ENCODE measurements at regions not wholly inside any gene's neighbourhood (a gene's known extent, or its start where the extent isn't known, plus 50 kb on each side); places are given as distances from the start of the nearest gene placed in this dataset.

DNA sequence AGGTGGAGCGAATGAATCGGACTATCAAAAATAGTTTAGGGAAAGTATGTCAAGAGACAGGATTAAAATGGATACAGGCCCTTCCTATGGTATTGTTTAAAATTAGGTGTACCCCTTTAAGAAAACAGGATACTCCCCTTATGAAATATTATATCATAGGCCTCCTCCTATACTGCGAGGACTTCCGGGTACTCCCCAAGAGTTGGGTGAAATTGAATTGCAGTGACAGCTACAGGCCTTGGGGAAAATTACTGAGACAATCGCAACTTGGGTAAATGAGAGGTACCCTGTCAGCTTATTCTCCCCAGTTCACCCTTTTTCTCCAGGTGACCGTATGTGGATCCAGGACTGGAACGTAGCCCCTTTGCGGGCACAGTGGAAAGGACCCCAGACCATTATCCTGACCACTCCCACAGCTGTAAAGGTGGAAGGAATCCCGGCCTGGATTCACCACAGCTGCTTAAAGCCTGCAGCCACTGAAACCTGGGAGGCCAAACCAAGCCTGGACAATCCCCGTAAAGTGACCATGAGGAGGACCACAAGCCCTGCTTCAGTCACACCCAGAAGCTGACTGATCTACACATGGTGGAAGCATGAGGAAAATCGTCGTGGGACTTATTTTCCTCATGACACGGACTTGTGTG, 1138.1 kb downstream of the ARAP2 start:
- Histone ChIP-seq H3K4me1 (no peaks in the 10 kb centered on the region), H3K36me3 (ENCODE audit: control insufficient read depth, insufficient read depth, low read length) (no peaks in the 10 kb centered on the region), H2AFZ (no peak overlapping the region), H3K9me3 (ENCODE audit: control insufficient read depth, low read length) (no peaks in the 10 kb centered on the region), H3K27ac (no peak overlapping the region), H3K27me3 (ENCODE audit: control insufficient read depth, insufficient read depth, low read length) (no peaks in the 10 kb centered on the region), H3K4me2 (ENCODE audit: low read length) (no peak overlapping the region), H3K4me3 (ENCODE audit: low read depth, low read length) (no peak overlapping the region), H3K79me2 (no peaks in the 10 kb centered on the region), H3K9ac (no peak overlapping the region)
- no peak for TF ChIP-seq CTCF (IDR thresholded peaks at IDR 0.05)

GRCh38 chr4:35124106-35124505, 1120.2 kb downstream of the ARAP2 start:
- Histone ChIP-seq H3K4me2 (ENCODE audit: low read length) (no peak overlapping the region), H3K27me3 (ENCODE audit: control insufficient read depth, insufficient read depth, low read length) (no peaks in the 10 kb centered on the region), H3K4me3 (ENCODE audit: low read depth, low read length) (no peak overlapping the region), H3K4me1 (no peaks in the 10 kb centered on the region), H3K79me2 (no peaks in the 10 kb centered on the region), H3K36me3 (ENCODE audit: control insufficient read depth, insufficient read depth, low read length) (no peaks in the 10 kb centered on the region), H3K9me3 (ENCODE audit: control insufficient read depth, low read length) (no peaks in the 10 kb centered on the region), H2AFZ (no peak overlapping the region), H3K27ac (no peak overlapping the region), H3K9ac (no peak overlapping the region)
- no peak for TF ChIP-seq CTCF (IDR thresholded peaks at IDR 0.05)

DNA sequence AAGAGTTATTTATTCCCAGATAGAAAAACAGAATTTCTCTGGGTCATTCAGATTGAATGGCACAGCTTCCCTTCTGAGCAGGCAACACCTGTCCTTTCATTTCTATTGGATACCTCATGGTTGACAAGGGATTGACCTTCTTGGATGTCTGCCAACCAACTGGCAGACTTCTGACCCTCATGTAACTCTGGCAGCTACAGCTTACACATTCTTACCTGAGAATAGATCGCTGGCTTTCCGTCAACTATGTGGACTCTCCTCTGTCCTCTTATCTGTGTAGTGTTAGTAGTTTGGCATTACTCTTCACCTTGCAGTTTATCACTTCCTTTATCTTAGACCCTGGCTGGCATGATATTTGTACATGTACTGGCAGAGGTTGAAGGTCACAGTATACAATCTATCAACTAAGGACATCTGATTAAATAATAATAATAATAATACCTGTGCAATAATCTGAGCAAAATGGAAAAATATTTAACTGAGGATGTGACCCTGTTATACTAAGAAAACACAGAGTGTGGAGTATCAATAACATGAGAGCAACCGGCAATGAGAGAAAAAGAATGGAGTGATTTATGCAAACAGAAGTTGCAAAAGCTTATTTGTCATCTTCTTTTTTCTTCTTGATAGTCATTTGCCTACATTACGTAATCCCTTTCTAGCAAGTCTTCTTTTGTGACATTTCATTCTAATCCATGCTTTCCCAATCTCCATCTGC, 1118.2 kb downstream of the ARAP2 start:
- H3K4me3 ChIP-seq (ENCODE audit: low read depth, low read length): no peak overlapping the region
- no peak overlapping the region for H2AFZ ChIP-seq
- H3K36me3 ChIP-seq (ENCODE audit: control insufficient read depth, insufficient read depth, low read length): no peaks in the 10 kb centered on the region
- H3K27me3 ChIP-seq (ENCODE audit: control insufficient read depth, insufficient read depth, low read length): no peaks in the 10 kb centered on the region
- no peak for TF ChIP-seq CTCF (IDR thresholded peaks at IDR 0.05)
- no peak overlapping the region for H3K4me2 ChIP-seq (ENCODE audit: low read length)
- H3K79me2 ChIP-seq: no peaks in the 10 kb centered on the region
- no peak overlapping the region for H3K9ac ChIP-seq
- H3K9me3 ChIP-seq (ENCODE audit: control insufficient read depth, low read length): no peaks in the 10 kb centered on the region
- H3K27ac ChIP-seq: no peak overlapping the region
- no peaks in the 10 kb centered on the region for H3K4me1 ChIP-seq

DNA sequence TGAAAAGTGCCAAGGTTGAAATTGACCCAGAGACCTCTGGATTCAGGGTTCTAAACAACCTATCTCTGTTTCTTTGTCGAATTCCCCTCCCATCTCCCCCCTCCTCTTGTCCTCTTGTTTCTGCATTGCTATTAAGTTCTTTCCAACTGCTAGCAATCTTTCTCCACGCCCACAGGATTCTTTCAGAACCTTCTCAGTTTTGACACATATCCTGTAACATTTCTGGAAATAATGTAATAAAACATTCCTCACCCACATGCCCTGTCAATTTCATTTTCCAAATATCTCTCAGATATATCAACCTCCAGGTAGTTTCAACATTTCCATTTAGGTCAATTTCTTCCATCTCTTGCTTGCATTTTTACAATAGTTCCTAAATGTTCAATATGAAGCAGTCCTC, 1105.9 kb downstream of the ARAP2 start:
- Histone ChIP-seq H3K4me2 (ENCODE audit: low read length) (no peak overlapping the region), H3K9ac (no peak overlapping the region), H3K9me3 (ENCODE audit: control insufficient read depth, low read length) (no peaks in the 10 kb centered on the region), H3K27me3 (ENCODE audit: control insufficient read depth, insufficient read depth, low read length) (no peaks in the 10 kb centered on the region), H3K27ac (no peak overlapping the region), H3K36me3 (ENCODE audit: control insufficient read depth, insufficient read depth, low read length) (no peaks in the 10 kb centered on the region), H3K4me1 (no peaks in the 10 kb centered on the region), H2AFZ (no peak overlapping the region), H3K79me2 (no peaks in the 10 kb centered on the region), H3K4me3 (ENCODE audit: low read depth, low read length) (no peak overlapping the region)
- TF ChIP-seq CTCF (IDR thresholded peaks at IDR 0.05): no peak

DNA sequence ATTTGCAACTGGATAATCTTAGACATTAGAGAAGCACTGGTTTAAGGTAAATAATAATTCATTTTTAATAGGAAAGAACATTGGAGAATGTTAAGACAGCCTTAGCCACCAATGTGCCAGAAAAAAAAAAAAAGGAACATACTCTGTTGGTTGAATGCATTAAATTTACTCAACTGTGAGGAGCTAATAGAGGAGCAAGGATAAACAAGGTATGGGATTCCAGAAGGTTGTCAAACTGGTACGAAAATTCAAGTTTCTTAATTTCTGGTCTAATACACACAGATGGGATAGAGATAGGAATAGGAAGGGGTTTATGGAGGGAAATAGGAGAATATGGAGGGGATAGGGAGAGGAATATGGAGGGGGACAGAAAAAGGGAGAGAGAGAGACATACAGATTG, 1096.6 kb downstream of the ARAP2 start:
- Histone ChIP-seq H3K4me3 (ENCODE audit: low read depth, low read length) (no peak overlapping the region), H3K9ac (no peak overlapping the region), H3K36me3 (ENCODE audit: control insufficient read depth, insufficient read depth, low read length) (no peaks in the 10 kb centered on the region), H3K27me3 (ENCODE audit: control insufficient read depth, insufficient read depth, low read length) (no peaks in the 10 kb centered on the region), H3K9me3 (ENCODE audit: control insufficient read depth, low read length) (no peaks in the 10 kb centered on the region), H2AFZ (no peak overlapping the region), H3K27ac (no peak overlapping the region), H3K4me2 (ENCODE audit: low read length) (no peak overlapping the region), H3K79me2 (no peaks in the 10 kb centered on the region), H3K4me1 (no peaks in the 10 kb centered on the region)
- TF ChIP-seq CTCF (IDR thresholded peaks at IDR 0.05): no peak
